ENCODE measurements at regions not wholly inside any gene's neighbourhood (a gene's known extent, or its start where the extent isn't known, plus 50 kb on each side); places are given as distances from the start of the nearest gene placed in this dataset.

DNA sequence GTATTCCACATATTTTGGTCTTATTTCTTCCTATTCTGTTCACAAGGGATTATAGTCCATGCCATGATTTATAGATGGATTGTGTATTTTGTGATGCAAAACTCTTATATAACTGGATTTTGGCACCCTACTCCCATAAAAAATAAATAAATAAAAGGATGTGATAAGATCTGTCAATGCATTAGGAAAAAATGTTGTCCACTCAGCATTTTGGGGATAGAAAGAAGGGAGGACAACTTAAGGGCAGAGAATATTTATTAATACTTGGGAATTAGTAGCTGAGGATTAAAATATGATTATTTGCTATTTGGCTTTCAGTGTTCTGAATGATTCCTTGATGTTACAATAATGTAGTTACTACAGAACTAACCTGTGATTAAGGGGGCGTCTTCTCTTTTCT, 682.6 kb downstream of the ZBBX start:
- TF ChIP-seq CTCF (conservative IDR thresholded peaks at IDR 0.05; ENCODE audit: low read depth, low read length) (no peak), EZH2 (IDR thresholded peaks at IDR 0.05; ENCODE audit: low read length, unreplicated experiment) (no peak)
